DND-41 (cell line): ENCODE measurements at regions not wholly inside any gene's neighbourhood (a gene's known extent, or its start where the extent isn't known, plus 50 kb on each side); places are given as distances from the start of the nearest gene placed in this dataset.

Experiments
- ATAC-seq: fragments of 200-7000 bp; cut with Tn5 transposase; 3 replicates; pipeline ENCODE4 v1.9.1; 2021; ENCODE audit warnings: low read depth; ENCODE audit not compliant: insufficient read depth
- DNase-seq: peaks from one replicate; pipeline ENCODE4 v3.0.0-alpha.2; 2020
- H2AFZ ChIP-seq: 2 replicates; pipeline ENCODE4 v1.6.0; 2012; ENCODE audit warnings: low read depth, low read length
- H3K27ac ChIP-seq: 2 replicates; pipeline ENCODE4 v1.5.1; 2012; ENCODE audit warnings: low read length, inconsistent platforms
- H3K27me3 ChIP-seq: fragments of 200-600 bp; sonication (generic); 2 replicates; pipeline ENCODE4 v1.6.0; 2012; ENCODE audit warnings: low read length, mild to moderate bottlenecking, inconsistent platforms; ENCODE audit not compliant: insufficient read depth, poor library complexity
- H3K36me3 ChIP-seq: 2 replicates; pipeline ENCODE4 v1.5.1; 2012; ENCODE audit warnings: low read length, inconsistent platforms; ENCODE audit not compliant: insufficient read depth
- H3K4me1 ChIP-seq: 2 replicates; pipeline ENCODE4 v1.5.1; 2012; ENCODE audit warnings: mild to moderate bottlenecking, low read length; ENCODE audit not compliant: insufficient read depth
- H3K4me2 ChIP-seq: 2 replicates; pipeline ENCODE4 v1.6.0; 2012; ENCODE audit warnings: mild to moderate bottlenecking, moderate library complexity, low read length, inconsistent platforms; ENCODE audit not compliant: insufficient read depth
- H3K4me3 ChIP-seq, 2 experiments: fragments of 200-600 bp in 1 of 2; shearing (Covaris generic) in 1 of 2; 2 replicates each; pipeline ENCODE4 v1.5.1; 2012 to 2016; ENCODE audit warnings: inconsistent platforms in 2 of 2, low read length in 2 of 2, mild to moderate bottlenecking in 2 of 2, low read depth in 1 of 2, moderate library complexity in 1 of 2
- H3K79me2 ChIP-seq: 2 replicates; pipeline ENCODE4 v1.6.0; 2012; ENCODE audit warnings: low read length, inconsistent platforms; ENCODE audit not compliant: insufficient read depth
- H3K9ac ChIP-seq: 2 replicates; pipeline ENCODE4 v1.6.0; 2012; ENCODE audit warnings: low read depth, mild to moderate bottlenecking, inconsistent platforms, low read length, moderate library complexity
- H3K9me3 ChIP-seq: 2 replicates; pipeline ENCODE4 v1.5.1; 2012; ENCODE audit warnings: low read length, moderate library complexity, mild to moderate bottlenecking, inconsistent platforms; ENCODE audit not compliant: insufficient read depth, severe bottlenecking
- H4K20me1 ChIP-seq: 2 replicates; pipeline ENCODE4 v1.6.0; 2012; ENCODE audit warnings: low read length; ENCODE audit not compliant: insufficient read depth
- EZH2 ChIP-seq: IDR thresholded peaks from 3 replicates; pipeline ENCODE4 v1.6.1; 2012; ENCODE audit warnings: borderline replicate concordance, low read depth, mild to moderate bottlenecking, moderate library complexity, low read length, inconsistent platforms; ENCODE audit not compliant: severe bottlenecking
- TF ChIP-seq, protein P1 (sequence below): IDR thresholded peaks from 2 replicates; pipeline ENCODE4 v1.5.1; 2012; ENCODE audit warnings: borderline replicate concordance, low read length, moderate library complexity, mild to moderate bottlenecking; ENCODE audit not compliant: poor library complexity, severe bottlenecking; ENCODE audit errors: extremely low read depth

- Histone ChIP-seq H3K4me2 (no peak overlapping the region), H4K20me1 (no peaks in the 10 kb centered on the region), H2AFZ (peak overlapping the region; percentile 25; the same call in 1 of the 2 replicates), H3K9ac (no peak overlapping the region), H3K36me3 (no peaks in the 10 kb centered on the region), H3K27ac (no peak overlapping the region), H3K9me3 (no peaks in the 10 kb centered on the region), H3K79me2 (no peaks in the 10 kb centered on the region), H3K27me3 (no peaks in the 10 kb centered on the region), H3K4me1 (no peaks in the 10 kb centered on the region), H3K4me3 (no peak overlapping the region)
- ATAC-seq: no peak
- TF ChIP-seq, protein P1, sequence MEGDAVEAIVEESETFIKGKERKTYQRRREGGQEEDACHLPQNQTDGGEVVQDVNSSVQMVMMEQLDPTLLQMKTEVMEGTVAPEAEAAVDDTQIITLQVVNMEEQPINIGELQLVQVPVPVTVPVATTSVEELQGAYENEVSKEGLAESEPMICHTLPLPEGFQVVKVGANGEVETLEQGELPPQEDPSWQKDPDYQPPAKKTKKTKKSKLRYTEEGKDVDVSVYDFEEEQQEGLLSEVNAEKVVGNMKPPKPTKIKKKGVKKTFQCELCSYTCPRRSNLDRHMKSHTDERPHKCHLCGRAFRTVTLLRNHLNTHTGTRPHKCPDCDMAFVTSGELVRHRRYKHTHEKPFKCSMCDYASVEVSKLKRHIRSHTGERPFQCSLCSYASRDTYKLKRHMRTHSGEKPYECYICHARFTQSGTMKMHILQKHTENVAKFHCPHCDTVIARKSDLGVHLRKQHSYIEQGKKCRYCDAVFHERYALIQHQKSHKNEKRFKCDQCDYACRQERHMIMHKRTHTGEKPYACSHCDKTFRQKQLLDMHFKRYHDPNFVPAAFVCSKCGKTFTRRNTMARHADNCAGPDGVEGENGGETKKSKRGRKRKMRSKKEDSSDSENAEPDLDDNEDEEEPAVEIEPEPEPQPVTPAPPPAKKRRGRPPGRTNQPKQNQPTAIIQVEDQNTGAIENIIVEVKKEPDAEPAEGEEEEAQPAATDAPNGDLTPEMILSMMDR: no peak
- TF ChIP-seq EZH2: no peak
- no peak for DNase-seq
Observed at GRCh38 chr5:111963555-111963954, 206.6 kb upstream of the NREP start.

- no peaks in the 10 kb centered on the region for H4K20me1 ChIP-seq
- H3K27me3 ChIP-seq: no peaks in the 10 kb centered on the region
- DNase-seq (no peak), ATAC-seq (no peak)
- H3K4me3 ChIP-seq: no peak overlapping the region
- H3K4me1 ChIP-seq: no peaks in the 10 kb centered on the region
- H3K9me3 ChIP-seq: no peaks in the 10 kb centered on the region
- no peak overlapping the region for H3K4me2 ChIP-seq
- TF ChIP-seq, protein P1: no peak
- no peak for TF ChIP-seq EZH2
- no peak overlapping the region for H3K9ac ChIP-seq
- no peak overlapping the region for H2AFZ ChIP-seq
- H3K27ac ChIP-seq: no peak overlapping the region
- no peaks in the 10 kb centered on the region for H3K36me3 ChIP-seq
- H3K79me2 ChIP-seq: no peaks in the 10 kb centered on the region
Observed at GRCh38 chr5:111962906-111963305, 205.9 kb upstream of the NREP start.

GRCh38 chr5:111961862-111962261, 204.9 kb upstream of the NREP start:
- no peak overlapping the region for H2AFZ ChIP-seq
- H4K20me1 ChIP-seq: no peaks in the 10 kb centered on the region
- TF ChIP-seq, protein P1: no peak
- no peak for TF ChIP-seq EZH2
- H3K27me3 ChIP-seq: no peaks in the 10 kb centered on the region
- no peaks in the 10 kb centered on the region for H3K9me3 ChIP-seq
- DNase-seq (no peak), ATAC-seq (no peak)
- H3K9ac ChIP-seq: no peak overlapping the region
- no peaks in the 10 kb centered on the region for H3K36me3 ChIP-seq
- no peak overlapping the region for H3K4me3 ChIP-seq
- no peak overlapping the region for H3K4me2 ChIP-seq
- no peaks in the 10 kb centered on the region for H3K4me1 ChIP-seq
- no peaks in the 10 kb centered on the region for H3K79me2 ChIP-seq
- no peak overlapping the region for H3K27ac ChIP-seq

- H3K4me1 ChIP-seq: no peaks in the 10 kb centered on the region
- no peaks in the 10 kb centered on the region for H3K36me3 ChIP-seq
- DNase-seq (no peak), ATAC-seq (no peak)
- no peak overlapping the region for H3K4me2 ChIP-seq
- H3K27ac ChIP-seq: no peak overlapping the region
- H4K20me1 ChIP-seq: no peaks in the 10 kb centered on the region
- no peak overlapping the region for H3K4me3 ChIP-seq
- no peak for TF ChIP-seq EZH2
- TF ChIP-seq, protein P1: no peak
- no peak overlapping the region for H3K9ac ChIP-seq
- no peak overlapping the region for H2AFZ ChIP-seq
- H3K27me3 ChIP-seq: no peaks in the 10 kb centered on the region
- no peaks in the 10 kb centered on the region for H3K79me2 ChIP-seq
- no peaks in the 10 kb centered on the region for H3K9me3 ChIP-seq
Observed at GRCh38 chr5:111960476-111961215, 203.7 kb upstream of the NREP start.
